ENCODE measurements at regions not wholly inside any gene's neighbourhood (a gene's known extent, or its start where the extent isn't known, plus 50 kb on each side); places are given as distances from the start of the nearest gene placed in this dataset.

GRCh38 chr11:35088676-35089075, 50.3 kb upstream of the CD44 start:
- H3K36me3 ChIP-seq (ENCODE audit: insufficient read depth, low read length), result no peaks in the 10 kb centered on the region
- no peaks in the 10 kb centered on the region for H3K27me3 ChIP-seq (ENCODE audit: insufficient read depth, low read length)
- no peaks in the 10 kb centered on the region for H3K79me2 ChIP-seq (ENCODE audit: control insufficient read depth, insufficient read depth, low read length, unreplicated experiment)
- peaks cover 19% of the 10 kb centered on the region for H3K4me1 ChIP-seq (ENCODE audit: control insufficient read depth, insufficient read depth, low read length, unreplicated experiment)
- no peak overlapping the region for H3K4me3 ChIP-seq (ENCODE audit: low read depth, low read length)
- H2AFZ ChIP-seq (ENCODE audit: low read length, unreplicated experiment), result no peak overlapping the region
- H3K27ac ChIP-seq (ENCODE audit: low read depth, low read length), result no peak overlapping the region
